Caco-2 (cell line): ENCODE measurements at regions not wholly inside any gene's neighbourhood (a gene's known extent, or its start where the extent isn't known, plus 50 kb on each side); places are given as distances from the start of the nearest gene placed in this dataset.

Experiments
- BruUV-seq: library from RNA; stranded (reverse); fragments of 400-500 nt; replicated peaks from 2 replicates; lab custom pipeline; 2021; lab: Mats Ljungman, UMichigan
- CTCF ChIA-PET: fragments of 300-600 bp; sonication (Branson Sonifier 250); formaldehyde crosslinking; loops from one replicate; lab custom pipeline; 2022; ENCODE audit warnings: antibody characterized with exemption; lab: Charles Lee
- POLR2A ChIA-PET: fragments of 300-600 bp; sonication (Branson Sonifier 250); formaldehyde crosslinking; loops from one replicate; lab custom pipeline; 2022; ENCODE audit warnings: antibody characterized with exemption; lab: Charles Lee
- DNase-seq, 2 experiments: peaks; one replicate each; pipeline versions ENCODE4 v3.0.0 to v3.0.0-alpha.2; 2020 to 2022
- H3K27me3 ChIP-seq: replicated peaks from 2 replicates; pipeline ENCODE4 v1.6.0; 2011; ENCODE audit warnings: low read length; ENCODE audit not compliant: control insufficient read depth, insufficient read depth
- H3K36me3 ChIP-seq: 2 replicates; pipeline ENCODE4 v1.5.1; 2011; ENCODE audit warnings: low read length; ENCODE audit not compliant: control insufficient read depth, insufficient read depth
- H3K4me1 ChIP-seq: fragments of 250-450 bp; sonication (Bioruptor Pico); 2 replicates; pipeline ENCODE4 v1.5.1; 2020; ENCODE audit warnings: mild to moderate bottlenecking
- H3K4me3 ChIP-seq: 2 replicates; pipeline ENCODE4 v1.5.1; 2011; ENCODE audit warnings: low read depth, mild to moderate bottlenecking, control low read depth, low read length
- H3K9me3 ChIP-seq: fragments of 250-450 bp; sonication (Bioruptor Pico); 2 replicates; pipeline ENCODE4 v1.5.1; 2020; ENCODE audit warnings: mild to moderate bottlenecking, moderate library complexity
- H3K27ac Mint-ChIP-seq: one replicate; pipeline ENCODE4 v1.8.0; 2022; ENCODE audit warnings: mixed read lengths; ENCODE audit not compliant: unreplicated experiment
- H3K27me3 Mint-ChIP-seq: one replicate; pipeline ENCODE4 v1.8.0; 2022; ENCODE audit warnings: mixed read lengths; ENCODE audit not compliant: insufficient read depth, unreplicated experiment
- H3K36me3 Mint-ChIP-seq: one replicate; pipeline ENCODE4 v1.8.0; 2022; ENCODE audit warnings: mild to moderate bottlenecking, mixed read lengths; ENCODE audit not compliant: insufficient read depth, unreplicated experiment
- H3K4me1 Mint-ChIP-seq: one replicate; pipeline ENCODE4 v1.8.0; 2022; ENCODE audit warnings: low read depth, mixed read lengths; ENCODE audit not compliant: unreplicated experiment
- H3K4me3 Mint-ChIP-seq: one replicate; pipeline ENCODE4 v1.8.0; 2022; ENCODE audit warnings: mild to moderate bottlenecking, moderate library complexity, mixed read lengths; ENCODE audit not compliant: unreplicated experiment
- H3K9me3 Mint-ChIP-seq: one replicate; pipeline ENCODE4 v1.8.0; 2022; ENCODE audit warnings: mixed read lengths; ENCODE audit not compliant: unreplicated experiment
- CTCF ChIP-seq, 2 experiments: fragments of 200-600 bp in 1 of 2; IDR thresholded peaks; 1 replicate in 1 of 2; 2 replicates in 1 of 2; pipeline versions ENCODE4 v1.5.1 to v1.8.0; 2011 to 2022; ENCODE audit warnings: antibody characterized with exemption in 1 of 2, control low read depth in 1 of 2, inconsistent platforms in 1 of 2, low read depth in 1 of 2, low read length in 1 of 2, mild to moderate bottlenecking in 1 of 2, moderate library complexity in 1 of 2; ENCODE audit not compliant: insufficient read depth in 1 of 2, severe bottlenecking in 1 of 2, unreplicated experiment in 1 of 2
- intact Hi-C: fragments of 100-400 bp; cut with micrococcal nuclease; formaldehyde crosslinking; loops from one replicate; pipeline ENCODE4 v1.10.0; 2022; ENCODE audit not compliant: unreplicated experiment

GRCh38 chr10:30554440-30554825, 75.1 kb downstream of the LYZL2 start:
- H3K27me3 Mint-ChIP-seq = no peaks in the 10 kb centered on the region
- H3K4me3 Mint-ChIP-seq = no peak overlapping the region
- no peaks in the 10 kb centered on the region for H3K9me3 ChIP-seq
- no peaks in the 10 kb centered on the region for H3K27me3 ChIP-seq
- H3K36me3 ChIP-seq = no peaks in the 10 kb centered on the region
- H3K4me1 ChIP-seq = peaks cover 17% of the 10 kb centered on the region
- H3K36me3 Mint-ChIP-seq = no peaks in the 10 kb centered on the region
- intact Hi-C loops = no loop called here
- DNase-seq = no peak
- H3K4me3 ChIP-seq = no peak overlapping the region
- no peak for TF ChIP-seq CTCF (IDR thresholded peaks at IDR 0.05; ENCODE audit: insufficient read depth in 1 of 2, low read depth in 1 of 2, low read length in 1 of 2, severe bottlenecking in 1 of 2, unreplicated experiment in 1 of 2)
- H3K9me3 Mint-ChIP-seq = no peaks in the 10 kb centered on the region
- no peak overlapping the region for H3K27ac Mint-ChIP-seq
- ChIA-PET CTCF (no interaction called here), POLR2A (no interaction called here)
- BruUV-seq = no TSS peak
- peaks cover 7% of the 10 kb centered on the region for H3K4me1 Mint-ChIP-seq

GRCh38 chr10:30553626-30554439, 75.7 kb downstream of the LYZL2 start:
- no peak for DNase-seq
- ChIA-PET POLR2A (no interaction called here), CTCF (no interaction called here)
- H3K36me3 ChIP-seq = no peaks in the 10 kb centered on the region
- BruUV-seq = no TSS peak
- TF ChIP-seq CTCF (IDR thresholded peaks at IDR 0.05; ENCODE audit: insufficient read depth in 1 of 2, low read depth in 1 of 2, low read length in 1 of 2, severe bottlenecking in 1 of 2, unreplicated experiment in 1 of 2) = no peak
- no peaks in the 10 kb centered on the region for H3K27me3 ChIP-seq
- Mint-ChIP-seq H3K4me1 (peaks cover 7% of the 10 kb centered on the region), H3K9me3 (no peaks in the 10 kb centered on the region), H3K27me3 (no peaks in the 10 kb centered on the region), H3K27ac (no peak overlapping the region), H3K4me3 (no peak overlapping the region), H3K36me3 (no peaks in the 10 kb centered on the region)
- peaks cover 17% of the 10 kb centered on the region for H3K4me1 ChIP-seq
- no peaks in the 10 kb centered on the region for H3K9me3 ChIP-seq
- no peak overlapping the region for H3K4me3 ChIP-seq
- intact Hi-C loops = no loop called here

- H3K36me3 Mint-ChIP-seq = no peaks in the 10 kb centered on the region
- DNase-seq = no peak
- intact Hi-C loops = no loop called here
- ChIA-PET CTCF (no interaction called here), POLR2A (no interaction called here)
- no peaks in the 10 kb centered on the region for H3K36me3 ChIP-seq
- no peak overlapping the region for H3K4me3 ChIP-seq
- BruUV-seq = no TSS peak
- no peak for TF ChIP-seq CTCF (IDR thresholded peaks at IDR 0.05; ENCODE audit: insufficient read depth in 1 of 2, low read depth in 1 of 2, low read length in 1 of 2, severe bottlenecking in 1 of 2, unreplicated experiment in 1 of 2)
- peaks cover 6% of the 10 kb centered on the region for H3K4me1 Mint-ChIP-seq
- H3K9me3 Mint-ChIP-seq = no peaks in the 10 kb centered on the region
- no peaks in the 10 kb centered on the region for H3K27me3 ChIP-seq
- H3K4me1 ChIP-seq = peaks cover 14% of the 10 kb centered on the region
- no peaks in the 10 kb centered on the region for H3K9me3 ChIP-seq
- H3K27ac Mint-ChIP-seq = no peak overlapping the region
- no peak overlapping the region for H3K4me3 Mint-ChIP-seq
- H3K27me3 Mint-ChIP-seq = no peaks in the 10 kb centered on the region
Observed at GRCh38 chr10:30553018-30553625, 76.4 kb downstream of the LYZL2 start.
